GM21576 (cell line): ENCODE measurements at regions not wholly inside any gene's neighbourhood (a gene's known extent, or its start where the extent isn't known, plus 50 kb on each side); places are given as distances from the start of the nearest gene placed in this dataset.
"Not testable (repeated sequence)": the region's sequence is repeated elsewhere in the genome, so short reads cannot be mapped to it uniquely, and the experiment has no call there.

ENCODE experiments used
- ATAC-seq: cut with Tn5 transposase; IDR thresholded peaks from one replicate; pipeline ENCODE4 v1.9.1; 2021; ENCODE audit warnings: mild to moderate bottlenecking, moderate library complexity; ENCODE audit not compliant: unreplicated experiment

- no peak for ATAC-seq
These were observed 773.5 kb upstream of the LRRTM1 start for GRCh38 chr2:81078102-81078501.

- no peak for ATAC-seq
These were observed 772.8 kb upstream of the LRRTM1 start for GRCh38 chr2:81077396-81077795.

GRCh38 chr2:81073412-81073811, 768.9 kb upstream of the LRRTM1 start:
- ATAC-seq, result no peak

GRCh38 chr2:81068144-81068543, 763.6 kb upstream of the LRRTM1 start:
- ATAC-seq, result no peak

- no peak for ATAC-seq
These were observed 756.5 kb upstream of the LRRTM1 start for GRCh38 chr2:81061016-81061415.

GRCh38 chr2:81050580-81051095, 746.1 kb upstream of the LRRTM1 start:
- ATAC-seq, result no peak

GRCh38 chr2:81043681-81044080, 739.1 kb upstream of the LRRTM1 start:
- no peak for ATAC-seq

- no peak for ATAC-seq
These were observed 702.6 kb upstream of the LRRTM1 start for GRCh38 chr2:81007104-81007503.

GRCh38 chr2:81002906-81003305, 698.4 kb upstream of the LRRTM1 start:
- ATAC-seq, result no peak

GRCh38 chr2:80987466-80987865, 682.9 kb upstream of the LRRTM1 start:
- no peak for ATAC-seq

GRCh38 chr2:80969900-80970299, 665.3 kb upstream of the LRRTM1 start:
- ATAC-seq, result no peak

GRCh38 chr2:80968450-80968849, 663.9 kb upstream of the LRRTM1 start:
- ATAC-seq, result no peak

GRCh38 chr2:80947601-80948130, 643.1 kb upstream of the LRRTM1 start:
- no peak for ATAC-seq

GRCh38 chr2:80943487-80943886, 638.9 kb upstream of the LRRTM1 start:
- ATAC-seq, result no peak

- no peak for ATAC-seq
These were observed 638.2 kb upstream of the LRRTM1 start for GRCh38 chr2:80942766-80943165.

- ATAC-seq, result no peak
These were observed 633.9 kb upstream of the LRRTM1 start for GRCh38 chr2:80938463-80938862.

- ATAC-seq, result not testable (repeated sequence)
These were observed 627.3 kb upstream of the LRRTM1 start for GRCh38 chr2:80931820-80932219.

- no peak for ATAC-seq
These were observed 626.2 kb upstream of the LRRTM1 start for GRCh38 chr2:80930777-80931176.

- ATAC-seq, result no peak
These were observed 621.6 kb upstream of the LRRTM1 start for GRCh38 chr2:80926168-80926567.

- ATAC-seq, result no peak
These were observed 592.0 kb upstream of the LRRTM1 start for GRCh38 chr2:80896576-80896975.

GRCh38 chr2:80894486-80894885, 589.9 kb upstream of the LRRTM1 start:
- ATAC-seq, result no peak

- no peak for ATAC-seq
These were observed 589.2 kb upstream of the LRRTM1 start for GRCh38 chr2:80893711-80894110.

- no peak for ATAC-seq
These were observed 584.5 kb upstream of the LRRTM1 start for GRCh38 chr2:80889009-80889408.
